Loucy (cell line): ENCODE measurements at regions not wholly inside any gene's neighbourhood (a gene's known extent, or its start where the extent isn't known, plus 50 kb on each side); places are given as distances from the start of the nearest gene placed in this dataset.

ENCODE experiments used
- CTCF ChIP-seq: fragments of 200-600 bp; sonication (generic); conservative IDR thresholded peaks from 2 replicates; pipeline ENCODE4 v1.5.1; 2014; ENCODE audit warnings: mild to moderate bottlenecking, antibody characterized with exemption, low read length
- EZH2phosphoT487 ChIP-seq: fragments of 200-600 bp; IDR thresholded peaks from 2 replicates; pipeline ENCODE4 v1.6.1; 2018; ENCODE audit warnings: antibody characterized with exemption, mild to moderate bottlenecking, moderate library complexity, borderline replicate concordance

- TF ChIP-seq CTCF (no peak), EZH2phosphoT487 (no peak)
These were observed 61.4 kb downstream of the FASLG start for GRCh38 chr1:172720339-172720738.
